ENCODE measurements at regions not wholly inside any gene's neighbourhood (a gene's known extent, or its start where the extent isn't known, plus 50 kb on each side); places are given as distances from the start of the nearest gene placed in this dataset.

DNA sequence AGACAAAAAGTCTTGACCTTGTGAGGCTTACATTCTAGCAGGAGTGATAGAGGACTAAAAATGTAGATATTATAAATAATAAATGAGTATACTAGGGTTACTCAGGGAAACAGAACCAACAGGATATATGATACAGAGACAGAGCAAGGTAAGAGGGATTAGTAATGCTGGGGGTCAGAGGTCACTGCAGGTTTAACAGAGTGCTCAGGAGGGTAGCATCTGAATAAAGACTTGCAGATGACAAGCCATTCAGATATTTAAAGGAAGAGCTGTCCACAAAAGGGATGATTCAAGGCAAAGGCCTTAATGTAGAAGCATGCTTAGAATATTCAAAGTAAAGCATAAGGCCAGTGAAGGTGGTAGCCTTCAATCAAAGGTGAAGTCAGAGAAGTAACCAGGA lies 65.6 kb upstream of the SEMA6A start:
- H3K27ac Mint-ChIP-seq (ENCODE audit: unreplicated experiment), result no peak overlapping the region
- no peak overlapping the region for H3K4me3 Mint-ChIP-seq (ENCODE audit: low read depth, unreplicated experiment)
- H3K9me3 Mint-ChIP-seq (ENCODE audit: low read depth, unreplicated experiment), result no peaks in the 10 kb centered on the region
- no peak for TF ChIP-seq CTCF (IDR thresholded peaks at IDR 0.05; ENCODE audit: unreplicated experiment)
- CTCF ChIA-PET, result no interaction called here
- no peak for DNase-seq
- no peaks in the 10 kb centered on the region for H3K36me3 Mint-ChIP-seq (ENCODE audit: insufficient read depth, unreplicated experiment)
- no peaks in the 10 kb centered on the region for H3K4me1 Mint-ChIP-seq (ENCODE audit: low read depth, unreplicated experiment)
- H3K27me3 Mint-ChIP-seq (ENCODE audit: unreplicated experiment), result no peaks in the 10 kb centered on the region
- no TSS peak for BruUV-seq (replicated peaks)
- intact Hi-C loops (cut with micrococcal nuclease; ENCODE audit: unreplicated experiment), result no loop called here

GRCh38 chr5:116637149-116637740 lies 62.6 kb upstream of the SEMA6A start:
- intact Hi-C loops (cut with micrococcal nuclease; ENCODE audit: unreplicated experiment), result no loop called here
- Mint-ChIP-seq H3K27me3 (ENCODE audit: unreplicated experiment) (no peaks in the 10 kb centered on the region), H3K9me3 (ENCODE audit: low read depth, unreplicated experiment) (no peaks in the 10 kb centered on the region), H3K36me3 (ENCODE audit: insufficient read depth, unreplicated experiment) (no peaks in the 10 kb centered on the region), H3K4me1 (ENCODE audit: low read depth, unreplicated experiment) (no peaks in the 10 kb centered on the region), H3K27ac (ENCODE audit: unreplicated experiment) (no peak overlapping the region), H3K4me3 (ENCODE audit: low read depth, unreplicated experiment) (no peak overlapping the region)
- no peak for TF ChIP-seq CTCF (IDR thresholded peaks at IDR 0.05; ENCODE audit: unreplicated experiment)
- no peak for DNase-seq
- CTCF ChIA-PET, result interaction anchor here (1.2 kb wide), 1 partner anchor 35 kb away, joined by 3 read pairs; no protein-coding TSS in a partner anchor
- BruUV-seq (replicated peaks), result no TSS peak

- intact Hi-C loops (cut with micrococcal nuclease; ENCODE audit: unreplicated experiment), result no loop called here
- BruUV-seq (replicated peaks), result no TSS peak
- Mint-ChIP-seq H3K27ac (ENCODE audit: unreplicated experiment) (no peak overlapping the region), H3K9me3 (ENCODE audit: low read depth, unreplicated experiment) (no peaks in the 10 kb centered on the region), H3K27me3 (ENCODE audit: unreplicated experiment) (no peaks in the 10 kb centered on the region), H3K4me1 (ENCODE audit: low read depth, unreplicated experiment) (peaks cover 18% of the 10 kb centered on the region), H3K4me3 (ENCODE audit: low read depth, unreplicated experiment) (no peak overlapping the region), H3K36me3 (ENCODE audit: insufficient read depth, unreplicated experiment) (no peaks in the 10 kb centered on the region)
- CTCF ChIA-PET, result no interaction called here
- TF ChIP-seq CTCF (IDR thresholded peaks at IDR 0.05; ENCODE audit: unreplicated experiment), result no peak
- DNase-seq, result no peak
Measured at GRCh38 chr5:116632890-116633289, 58.3 kb upstream of the SEMA6A start.

DNA sequence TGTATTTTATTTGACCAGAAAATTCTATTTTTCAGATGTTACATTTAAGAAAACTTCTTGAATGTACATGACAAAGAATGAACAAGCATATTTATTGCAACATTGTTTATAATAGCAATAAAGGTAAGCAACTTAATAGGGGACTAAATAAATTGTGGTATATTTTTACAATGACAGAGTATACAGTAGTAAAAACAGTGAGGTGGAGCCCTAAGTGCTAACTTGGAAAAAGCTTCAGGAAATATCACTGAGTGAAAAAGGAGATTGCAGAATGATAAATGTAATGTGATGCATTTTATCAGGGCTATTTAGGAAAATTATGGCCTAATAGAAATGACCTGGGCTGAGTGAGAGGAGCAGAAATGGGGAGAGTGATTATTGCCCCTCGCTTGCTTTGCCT lies 56.5 kb upstream of the SEMA6A start:
- no peak for DNase-seq
- no TSS peak for BruUV-seq (replicated peaks)
- H3K4me1 Mint-ChIP-seq (ENCODE audit: low read depth, unreplicated experiment), result peaks cover 25% of the 10 kb centered on the region
- intact Hi-C loops (cut with micrococcal nuclease; ENCODE audit: unreplicated experiment), result no loop called here
- CTCF ChIA-PET, result no interaction called here
- TF ChIP-seq CTCF (IDR thresholded peaks at IDR 0.05; ENCODE audit: unreplicated experiment), result no peak
- no peaks in the 10 kb centered on the region for H3K27me3 Mint-ChIP-seq (ENCODE audit: unreplicated experiment)
- no peak overlapping the region for H3K4me3 Mint-ChIP-seq (ENCODE audit: low read depth, unreplicated experiment)
- H3K9me3 Mint-ChIP-seq (ENCODE audit: low read depth, unreplicated experiment), result no peaks in the 10 kb centered on the region
- peaks cover 6% of the 10 kb centered on the region for H3K36me3 Mint-ChIP-seq (ENCODE audit: insufficient read depth, unreplicated experiment)
- H3K27ac Mint-ChIP-seq (ENCODE audit: unreplicated experiment), result no peak overlapping the region
